Aorta (tissue), 5 donors: ENCODE measurements at regions not wholly inside any gene's neighbourhood (a gene's known extent, or its start where the extent isn't known, plus 50 kb on each side); places are given as distances from the start of the nearest gene placed in this dataset.

Experiments
- ATAC-seq: fragments of 200-7000 bp; cut with Tn5 transposase; one replicate; pipeline ENCODE4 v1.9.1; 2022; ENCODE audit warnings: moderate library complexity; ENCODE audit not compliant: low FRiP score
- DNase-seq, 2 donors: peaks; one replicate each; pipeline ENCODE4 v3.0.0-alpha.2; 2020
- H3K27ac ChIP-seq, 2 donors: one replicate each; pipeline ENCODE4 v1.5.1; 2013; ENCODE audit warnings: low read length in 2 of 2, mild to moderate bottlenecking in 2 of 2, moderate library complexity in 2 of 2, control low read depth in 1 of 2, inconsistent platforms in 1 of 2, low read depth in 1 of 2
- H3K27me3 ChIP-seq, 2 donors: one replicate each; pipeline ENCODE4 v1.6.1; 2013; ENCODE audit warnings: control low read depth in 1 of 2, low read length in 1 of 2, mild to moderate bottlenecking in 1 of 2, moderate library complexity in 1 of 2; ENCODE audit not compliant: insufficient read depth in 2 of 2, control insufficient read depth in 1 of 2
- H3K36me3 ChIP-seq, 2 donors: one replicate each; pipeline ENCODE4 v1.6.1; 2013; ENCODE audit warnings: control low read depth in 1 of 2, low read length in 1 of 2, mild to moderate bottlenecking in 1 of 2; ENCODE audit not compliant: insufficient read depth in 2 of 2, control insufficient read depth in 1 of 2
- H3K4me1 ChIP-seq, 2 donors: one replicate each; pipeline ENCODE4 v1.6.1; 2013; ENCODE audit warnings: low read length in 2 of 2, control low read depth in 1 of 2, mild to moderate bottlenecking in 1 of 2, moderate library complexity in 1 of 2; ENCODE audit not compliant: insufficient read depth in 2 of 2, control insufficient read depth in 1 of 2
- H3K4me3 ChIP-seq, 2 donors: one replicate each; pipeline ENCODE4 v1.5.1; 2013; ENCODE audit warnings: low read length in 2 of 2, control low read depth in 1 of 2, mild to moderate bottlenecking in 1 of 2
- H3K9me3 ChIP-seq: one replicate; pipeline ENCODE4 v1.6.1; 2013; ENCODE audit warnings: mild to moderate bottlenecking, low read length; ENCODE audit not compliant: control insufficient read depth
- WGBS, 2 donors: extraction: QIAGEN DNeasy Blood & Tissue Kit; methylation state at CpG; one replicate each; pipeline ENCODE4 v1.1.7; 2013; 5-methylcytosine and 5-hydroxymethylcytosine counted together
- intact Hi-C, 2 donors: fragments of 100-400 bp; cut with DNase I; formaldehyde crosslinking; loops; one replicate each; pipeline versions ENCODE4 v1.14.2 to v1.15.0; 2022
- donor health status: healthy with polysubstance abuse.
- donor health status: Bipolar disorder and iron deficiency.
- donor health status: DM: no; HTN: no; CAD: no.
- donor health status: DM: no; HTN: no; CAD: no.
- donor health status: DM: yes; HTN: yes; CAD: no.

GRCh38 chr6:37580176-37580955 lies 80.7 kb upstream of the CCDC167 start:
- no peak for ATAC-seq
- no peak for DNase-seq
- Histone ChIP-seq H3K4me1 (no peaks in the 10 kb centered on the region), H3K27ac (no peak overlapping the region), H3K4me3 (no peak overlapping the region), H3K27me3 (no peaks in the 10 kb centered on the region), H3K9me3 (no peaks in the 10 kb centered on the region), H3K36me3 (no peaks in the 10 kb centered on the region)
- 83 to 89% methylated on average over 11 of the region's 11 CpGs for WGBS, 2 donors
- intact Hi-C loops, result no loop called here

- no peak for DNase-seq
Observed at GRCh38 chr6:37579444-37580067, 79.9 kb upstream of the CCDC167 start.

GRCh38 chr6:37578104-37578503 lies 78.4 kb upstream of the CCDC167 start:
- no peaks in the 10 kb centered on the region for H3K4me1 ChIP-seq
- intact Hi-C loops, result no loop called here
- H3K9me3 ChIP-seq, result no peaks in the 10 kb centered on the region
- H3K4me3 ChIP-seq, result no peak overlapping the region
- H3K36me3 ChIP-seq, result no peaks in the 10 kb centered on the region
- no peak for ATAC-seq
- no peak for DNase-seq
- H3K27me3 ChIP-seq, result no peaks in the 10 kb centered on the region
- H3K27ac ChIP-seq, result no peak overlapping the region
- WGBS, 2 donors, result 93 to 94% methylated on average over 12 of the region's 12 CpGs

More at GRCh38 chr6:37579444-37580067, 79.9 kb upstream of the CCDC167 start:
- Histone ChIP-seq H3K27me3 (no peaks in the 10 kb centered on the region), H3K4me3 (no peak overlapping the region), H3K36me3 (no peaks in the 10 kb centered on the region), H3K4me1 (no peaks in the 10 kb centered on the region), H3K9me3 (no peaks in the 10 kb centered on the region), H3K27ac (no peak overlapping the region)
- WGBS, 2 donors, result 83 to 84% methylated on average over 7 of the region's 7 CpGs
- ATAC-seq, result no peak
- intact Hi-C loops, result no loop called here

GRCh38 chr6:37576336-37576737 lies 76.6 kb upstream of the CCDC167 start:
- Histone ChIP-seq H3K27me3 (no peaks in the 10 kb centered on the region), H3K4me1 (no peaks in the 10 kb centered on the region), H3K27ac (no peak overlapping the region), H3K36me3 (no peaks in the 10 kb centered on the region), H3K9me3 (no peaks in the 10 kb centered on the region), H3K4me3 (no peak overlapping the region)
- ATAC-seq (no peak), DNase-seq (no peak)
- intact Hi-C loops, result no loop called here
- WGBS, 2 donors, result 86 to 87% methylated on average over 7 of the region's 7 CpGs

- DNase-seq, result no peak
- Histone ChIP-seq H3K27ac (no peak overlapping the region), H3K4me3 (no peak overlapping the region), H3K4me1 (no peaks in the 10 kb centered on the region), H3K36me3 (no peaks in the 10 kb centered on the region), H3K9me3 (no peaks in the 10 kb centered on the region), H3K27me3 (no peaks in the 10 kb centered on the region)
- intact Hi-C loops, result no loop called here
- ATAC-seq, result no peak
- WGBS, 2 donors, result 89 to 90% methylated on average over 4 of the region's 4 CpGs
Observed at GRCh38 chr6:37575221-37575620, 75.5 kb upstream of the CCDC167 start.

GRCh38 chr6:37572334-37572733 lies 72.6 kb upstream of the CCDC167 start:
- Histone ChIP-seq H3K27me3 (no peaks in the 10 kb centered on the region), H3K4me3 (no peak overlapping the region), H3K9me3 (no peaks in the 10 kb centered on the region), H3K36me3 (no peaks in the 10 kb centered on the region), H3K27ac (no peak overlapping the region), H3K4me1 (no peaks in the 10 kb centered on the region)
- no peak for ATAC-seq
- intact Hi-C loops, result no loop called here
- 91 to 92% methylated on average over 4 of the region's 4 CpGs for WGBS, 2 donors
- no peak for DNase-seq

GRCh38 chr6:37570482-37571133 lies 70.9 kb upstream of the CCDC167 start:
- 56 to 57% methylated on average over 26 of the region's 26 CpGs for WGBS, 2 donors
- ATAC-seq, result no peak

GRCh38 chr6:37569743-37570481 lies 70.2 kb upstream of the CCDC167 start:
- Histone ChIP-seq H3K4me1 (no peaks in the 10 kb centered on the region), H3K27ac (no peak overlapping the region), H3K36me3 (no peaks in the 10 kb centered on the region), H3K9me3 (no peaks in the 10 kb centered on the region), H3K4me3 (no peak overlapping the region), H3K27me3 (no peaks in the 10 kb centered on the region)
- WGBS, 2 donors, result 79 to 82% methylated on average over 13 of the region's 13 CpGs
- intact Hi-C loops, result loop anchor here (5.0 to 10.0 kb wide), 3 partner anchors 122 to 203 kb away; no protein-coding TSS in a partner anchor
- no peak for ATAC-seq
- no peak for DNase-seq

More at GRCh38 chr6:37570482-37571133, 70.9 kb upstream of the CCDC167 start:
- intact Hi-C loops, result no loop called here
- H3K27me3 ChIP-seq, result no peaks in the 10 kb centered on the region
- no peak overlapping the region for H3K27ac ChIP-seq
- DNase-seq, result no peak
- H3K4me3 ChIP-seq, result no peak overlapping the region
- H3K4me1 ChIP-seq, result no peaks in the 10 kb centered on the region
- H3K9me3 ChIP-seq, result no peaks in the 10 kb centered on the region
- H3K36me3 ChIP-seq, result no peaks in the 10 kb centered on the region
